Heart left ventricle (tissue), 16 donors: ENCODE measurements at regions not wholly inside any gene's neighbourhood (a gene's known extent, or its start where the extent isn't known, plus 50 kb on each side); places are given as distances from the start of the nearest gene placed in this dataset.
A peak's percentile ranks its signal among the peaks of the same experiment; 100 is the strongest.

Experiments used
- ATAC-seq, 4 donors: fragments of 200-7000 bp; cut with Tn5 transposase; one replicate each; pipeline ENCODE4 v1.9.1; 2020 to 2022; ENCODE audit warnings: moderate library complexity in 4 of 4, mild to moderate bottlenecking in 3 of 4, moderate number of reproducible peaks in 1 of 4
- DNase-seq, 5 donors: peaks; one replicate each; pipeline ENCODE4 v3.0.0-alpha.2; 2020
- H3K27ac ChIP-seq, 12 donors: fragments of 200-600 bp; sonication (generic) in 4 of 12; one replicate each; pipeline versions ENCODE4 v1.5.0 to v1.8.0; 2016 to 2022; ENCODE audit warnings: mild to moderate bottlenecking in 2 of 12
- H3K27me3 ChIP-seq, 9 donors: fragments of 200-600 bp; sonication (generic) in 2 of 9; one replicate each; pipeline versions ENCODE4 v1.5.1 to v1.8.0; 2016 to 2022; ENCODE audit warnings: mild to moderate bottlenecking in 3 of 9
- H3K36me3 ChIP-seq, 9 donors: fragments of 200-600 bp; sonication (generic) in 2 of 9; one replicate each; pipeline versions ENCODE4 v1.5.0 to v1.8.0; 2018 to 2022; ENCODE audit warnings: mild to moderate bottlenecking in 2 of 9
- H3K4me1 ChIP-seq, 12 donors: fragments of 200-600 bp; sonication (generic) in 4 of 12; one replicate each; pipeline versions ENCODE4 v1.5.0 to v1.8.0; 2016 to 2022; ENCODE audit warnings: mild to moderate bottlenecking in 3 of 12
- H3K4me3 ChIP-seq, 12 donors: fragments of 200-600 bp; sonication (generic) in 4 of 12; one replicate each; pipeline versions ENCODE4 v1.5.0 to v1.8.0; 2017 to 2022; ENCODE audit warnings: mild to moderate bottlenecking in 9 of 12, moderate library complexity in 4 of 12
- H3K9me3 ChIP-seq, 12 donors: fragments of 200-600 bp; sonication (generic) in 4 of 12; one replicate each; pipeline versions ENCODE4 v1.5.0 to v1.8.0; 2016 to 2022; ENCODE audit warnings: mild to moderate bottlenecking in 1 of 12
- POLR2A ChIP-seq, 2 donors: fragments of 450-650 bp; IDR thresholded peaks; one replicate each; pipeline ENCODE4 v1.6.1; 2017; ENCODE audit warnings: antibody characterized with exemption in 2 of 2, mild to moderate bottlenecking in 2 of 2, moderate library complexity in 2 of 2
- WGBS, 4 donors: extraction: QIAGEN DNeasy Blood & Tissue Kit in 2 of 4; methylation state at CpG; one replicate each; pipeline versions ENCODE4 v1.1.5 to v1.1.7; 2013 to 2018; 5-methylcytosine and 5-hydroxymethylcytosine counted together
- intact Hi-C, 10 donors: fragments of 100-400 bp; cut with DNase I; formaldehyde crosslinking; loops; one replicate each; pipeline versions ENCODE4 v1.11.1 to v1.14.2; 2022
- TF ChIP-seq, protein P1 (sequence below), 12 donors: fragments of 200-600 bp; sonication (generic) in 4 of 12; IDR thresholded peaks; one replicate each; pipeline versions ENCODE4 v1.5.0 to v1.8.0; 2018 to 2022; ENCODE audit warnings: antibody characterized with exemption in 12 of 12, mild to moderate bottlenecking in 5 of 12
- donor health status: ischemic (EF 13 %, LVEDD 7.1; RV severe dilation, severe dysfunction).
- donor health status: healthy with polysubstance abuse.
- donor health status: DM: no; HTN: yes; CAD: no.
- donor health status: DM: no; HTN: no; CAD: no.
- donor health status: ischemic (EF 25% LVEDD 6.9; RV normal size, moderate dysfunction).
- donor health status: ischemic (EF 25% LVEDD 5.7; RV mildly dilated, moderate dysfunction).
- donor health status: healthy.
- donor health status: DM: yes; HTN: yes; CAD: no.
- donor health status: ischemic (EF 35%, LVEDD 5.7; RV mildly dilated, moderate dysfunction).
- donor health status: nonischemic (EF 11% LVEDD 7.7; RV severe dilation, severe dysfunction).
- donor health status: DM: yes; HTN: yes; CAD: no.
- donor health status: PGD.
- donor health status: ischemic (EF 29% LVEDD 5.4; RV normal size, mild dysfunction).
- donor health status: nonischemic (EF 23%, LVEDD 6.1; RV moderate dilation, normal function).

- Histone ChIP-seq H3K9me3 (peaks cover 0 to 5% (median 0%) of the 10 kb centered on the region in 12 donors), H3K27me3 (no peaks in the 10 kb centered on the region), H3K27ac (no peak overlapping the region), H3K36me3 (no peaks in the 10 kb centered on the region), H3K4me3 (no peak overlapping the region), H3K4me1 (no peaks in the 10 kb centered on the region)
- no peak for ATAC-seq
- TF ChIP-seq, protein P1, sequence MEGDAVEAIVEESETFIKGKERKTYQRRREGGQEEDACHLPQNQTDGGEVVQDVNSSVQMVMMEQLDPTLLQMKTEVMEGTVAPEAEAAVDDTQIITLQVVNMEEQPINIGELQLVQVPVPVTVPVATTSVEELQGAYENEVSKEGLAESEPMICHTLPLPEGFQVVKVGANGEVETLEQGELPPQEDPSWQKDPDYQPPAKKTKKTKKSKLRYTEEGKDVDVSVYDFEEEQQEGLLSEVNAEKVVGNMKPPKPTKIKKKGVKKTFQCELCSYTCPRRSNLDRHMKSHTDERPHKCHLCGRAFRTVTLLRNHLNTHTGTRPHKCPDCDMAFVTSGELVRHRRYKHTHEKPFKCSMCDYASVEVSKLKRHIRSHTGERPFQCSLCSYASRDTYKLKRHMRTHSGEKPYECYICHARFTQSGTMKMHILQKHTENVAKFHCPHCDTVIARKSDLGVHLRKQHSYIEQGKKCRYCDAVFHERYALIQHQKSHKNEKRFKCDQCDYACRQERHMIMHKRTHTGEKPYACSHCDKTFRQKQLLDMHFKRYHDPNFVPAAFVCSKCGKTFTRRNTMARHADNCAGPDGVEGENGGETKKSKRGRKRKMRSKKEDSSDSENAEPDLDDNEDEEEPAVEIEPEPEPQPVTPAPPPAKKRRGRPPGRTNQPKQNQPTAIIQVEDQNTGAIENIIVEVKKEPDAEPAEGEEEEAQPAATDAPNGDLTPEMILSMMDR (IDR thresholded peaks at IDR 0.05), result no peak
- no peak for TF ChIP-seq POLR2A (IDR thresholded peaks at IDR 0.05)
- intact Hi-C loops, result no loop called here
- DNase-seq, result no peak
- 76 to 81% (median 78%) methylated on average over 6 of the region's 6 CpGs for WGBS, 4 donors
These were observed 673.0 kb downstream of the TLL1 start for GRCh38 chr4:166546009-166546408.

- Histone ChIP-seq H3K9me3 (peaks cover 0 to 11% (median 0%) of the 10 kb centered on the region in 12 donors), H3K4me3 (no peak overlapping the region), H3K27ac (no peak overlapping the region), H3K4me1 (no peaks in the 10 kb centered on the region), H3K27me3 (no peaks in the 10 kb centered on the region), H3K36me3 (no peaks in the 10 kb centered on the region)
- intact Hi-C loops, result no loop called here
- TF ChIP-seq, protein P1 (IDR thresholded peaks at IDR 0.05), result no peak
- TF ChIP-seq POLR2A (IDR thresholded peaks at IDR 0.05), result no peak
- ATAC-seq, result no peak
- DNase-seq, result no peak
- WGBS, 4 donors, result 74 to 82% (median 79%) methylated on average over 2 of the region's 2 CpGs
These were observed 656.7 kb downstream of the SPOCK3 start for GRCh38 chr4:166577639-166578038.

DNA sequence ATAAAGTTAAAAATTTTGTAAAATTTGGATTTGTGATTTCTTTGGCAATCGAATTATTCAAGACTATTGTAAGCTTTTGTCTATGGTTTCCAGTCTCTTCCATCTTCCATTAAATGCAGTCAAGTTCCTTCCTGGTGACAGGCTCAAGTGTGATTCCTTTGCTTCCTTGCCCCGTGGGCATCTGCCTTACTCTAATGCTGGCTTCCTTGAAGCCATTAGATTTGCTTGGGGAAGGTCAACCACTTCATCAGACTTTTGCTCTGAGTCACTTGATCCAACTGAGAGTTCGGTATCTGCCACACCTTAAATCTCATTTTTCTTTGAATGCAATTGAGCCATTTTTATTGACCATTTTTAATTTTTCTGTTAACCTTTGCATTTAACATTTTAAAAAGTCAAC lies 648.8 kb downstream of the SPOCK3 start:
- Histone ChIP-seq H3K36me3 (no peaks in the 10 kb centered on the region), H3K27ac (no peak overlapping the region), H3K27me3 (no peaks in the 10 kb centered on the region), H3K4me3 (no peak overlapping the region), H3K9me3 (no peaks in the 10 kb centered on the region), H3K4me1 (no peaks in the 10 kb centered on the region)
- WGBS, 4 donors, result 55 to 69% (median 64%) methylated on average over 3 of the region's 3 CpGs
- DNase-seq (no peak), ATAC-seq (no peak)
- intact Hi-C loops, result no loop called here
- TF ChIP-seq POLR2A (IDR thresholded peaks at IDR 0.05), result no peak
- TF ChIP-seq, protein P1 (IDR thresholded peaks at IDR 0.05), result no peak

DNA sequence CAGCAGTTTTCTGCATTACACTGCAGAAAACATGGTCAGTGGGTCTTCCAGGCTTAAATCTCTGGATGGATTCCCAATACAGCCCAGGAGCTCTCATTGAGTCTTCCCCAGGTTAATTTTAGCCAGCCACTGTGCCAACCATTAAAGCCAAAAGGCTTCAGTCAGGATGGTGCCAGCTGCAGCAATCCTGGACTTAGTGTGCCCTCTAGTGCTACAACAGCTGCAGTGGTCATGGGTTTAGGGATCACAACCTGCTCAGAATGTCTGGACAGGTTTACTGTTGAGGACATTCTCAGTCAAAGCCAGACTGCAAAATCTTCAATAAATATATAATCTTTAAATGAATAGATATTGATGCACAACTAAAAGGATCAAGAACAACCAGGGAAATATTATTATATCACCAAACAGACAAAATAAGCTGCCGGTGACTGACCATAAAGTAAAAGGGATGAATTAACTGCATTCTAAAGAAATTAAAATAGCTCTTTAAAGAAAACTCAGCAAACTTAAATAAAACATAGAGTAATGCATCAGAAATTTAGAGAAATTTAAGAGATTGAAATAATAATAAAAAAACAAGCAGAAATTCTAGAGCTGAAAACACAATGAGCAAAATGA lies 639.9 kb downstream of the SPOCK3 start:
- DNase-seq (peak in 2 of 5 donors; percentile 21 to 25), ATAC-seq (peak in 3 of 4 donors; percentile 78 to 97 (median 91))
- H3K4me1 ChIP-seq, result no peaks in the 10 kb centered on the region
- WGBS, 4 donors, result 94 to 97% (median 96%) methylated on average over 1 of the region's 1 CpG
- H3K27ac ChIP-seq, result no peak overlapping the region
- peaks cover 0 to 10% (median 0%) of the 10 kb centered on the region in 12 donors for H3K9me3 ChIP-seq
- intact Hi-C loops, result loop anchor here in 4 of 10 donors (5.0 to 10.0 kb wide), 3 partner anchors 427 to 1100 kb away; no protein-coding TSS in a partner anchor
- TF ChIP-seq, protein P1 (IDR thresholded peaks at IDR 0.05), result peak in 7 of 12 donors; percentile 19 to 56 (median 28)
- no peak for TF ChIP-seq POLR2A (IDR thresholded peaks at IDR 0.05)
- no peaks in the 10 kb centered on the region for H3K36me3 ChIP-seq
- no peaks in the 10 kb centered on the region for H3K27me3 ChIP-seq
- H3K4me3 ChIP-seq, result no peak overlapping the region
